A549 (cell line): ENCODE measurements at regions not wholly inside any gene's neighbourhood (a gene's known extent, or its start where the extent isn't known, plus 50 kb on each side); places are given as distances from the start of the nearest gene placed in this dataset.

Source experiments
- ATAC-seq, 2 experiments: fragments of 200-7000 bp in 1 of 2; fragments of >200 bp in 1 of 2; cut with Nextera tagmentation in 1 of 2; cut with Tn5 transposase in 1 of 2; 3 replicates each; pipeline versions ENCODE4 v1.8.0 to v1.9.1; 2018 to 2020; ENCODE audit warnings: mild to moderate bottlenecking in 1 of 2, moderate library complexity in 1 of 2
- CTCF ChIA-PET: fragments of 300-600 bp; sonication (Branson Sonifier 250); formaldehyde crosslinking; extraction: SDS; loops from one replicate; lab custom pipeline; 2021; ENCODE audit warnings: antibody characterized with exemption, inconsistent platforms; lab: Yijun Ruan, JAX
- POLR2A ChIA-PET: fragments of 350-600 bp; formaldehyde crosslinking; extraction: SDS; loops from one replicate; lab custom pipeline; 2021; ENCODE audit warnings: antibody characterized with exemption, inconsistent platforms; lab: Yijun Ruan, JAX
- DNase-seq, 2 experiments: peaks; one replicate each; pipeline versions ENCODE4 v3.0.0 to v3.0.0-alpha.2; 2011 to 2016; ENCODE audit warnings: low read depth in 1 of 2, low spot score in 1 of 2
- FAIRE-seq: peaks from 2 replicates; lab custom pipeline; 2011; peaks lifted over from hg19 to GRCh38; lab: Jason Lieb, UNC
- H3K27ac ChIP-seq, 2 experiments: fragments of >200 bp; sonication (Bioruptor Twin); formaldehyde crosslinking; 3 replicates each; pipeline ENCODE4 v1.5.1; 2016 to 2017
- H3K4me1 ChIP-seq: fragments of >200 bp; sonication (Bioruptor Twin); formaldehyde crosslinking; 3 replicates; pipeline ENCODE4 v1.6.1; 2016
- H3K4me2 ChIP-seq: fragments of >200 bp; sonication (Bioruptor Twin); formaldehyde crosslinking; 3 replicates; pipeline ENCODE4 v1.6.1; 2016
- H3K4me3 ChIP-seq: fragments of >200 bp; sonication (Bioruptor Twin); formaldehyde crosslinking; 3 replicates; pipeline ENCODE4 v1.5.1; 2016
- H3K9me3 ChIP-seq: fragments of >200 bp; sonication (Bioruptor Twin); formaldehyde crosslinking; 3 replicates; pipeline ENCODE4 v1.6.1; 2016
- BHLHE40 ChIP-seq: IDR thresholded peaks from 2 replicates; pipeline ENCODE4 v1.6.1; 2012; ENCODE audit warnings: low read depth, low read length, inconsistent platforms
- CBX2 ChIP-seq: fragments of 200-600 bp; sonication (generic); IDR thresholded peaks from 2 replicates; pipeline ENCODE4 v1.6.1; 2016; ENCODE audit warnings: low read depth, mild to moderate bottlenecking, borderline replicate concordance
- CBX8 ChIP-seq: fragments of 200-600 bp; sonication (generic); IDR thresholded peaks from 2 replicates; pipeline ENCODE4 v1.6.1; 2016
- CEBPB ChIP-seq, 2 experiments: fragments of >200 bp in 1 of 2; sonication (Bioruptor Twin) in 1 of 2; formaldehyde crosslinking in 1 of 2; IDR thresholded peaks; 2 replicates each; pipeline ENCODE4 v1.6.1; 2012 to 2016
- CHD2 ChIP-seq: fragments of 150-350 bp; IDR thresholded peaks from 2 replicates; pipeline ENCODE4 v1.6.1; 2014; ENCODE audit warnings: low read length; ENCODE audit not compliant: partially characterized antibody
- CHD4 ChIP-seq: fragments of 200-600 bp; sonication (generic); IDR thresholded peaks from 2 replicates; pipeline ENCODE4 v1.6.1; 2016; ENCODE audit warnings: antibody characterized with exemption, mild to moderate bottlenecking, borderline replicate concordance
- HDAC2 ChIP-seq: fragments of 200-600 bp; sonication (generic); IDR thresholded peaks from 2 replicates; pipeline ENCODE4 v1.6.1; 2016
- HOXA7 ChIP-seq: fragments of 250-450 bp; sonication (Bioruptor Pico); IDR thresholded peaks from 2 replicates; pipeline ENCODE4 v1.5.0; 2020; ENCODE audit warnings: mild to moderate bottlenecking, moderate library complexity
- HOXB13 ChIP-seq: fragments of 250-450 bp; sonication (Bioruptor Pico); IDR thresholded peaks from 2 replicates; pipeline ENCODE4 v1.5.0; 2020; ENCODE audit warnings: low read depth, mild to moderate bottlenecking, moderate library complexity
- HOXB5 ChIP-seq: fragments of 250-450 bp; sonication (Bioruptor Pico); IDR thresholded peaks from 2 replicates; pipeline ENCODE4 v1.5.0; 2020; ENCODE audit warnings: mild to moderate bottlenecking, moderate library complexity
- MYC ChIP-seq: IDR thresholded peaks from 2 replicates; pipeline ENCODE4 v1.6.1; 2012; ENCODE audit warnings: mild to moderate bottlenecking, inconsistent platforms, low read length, improper control_type of control experiment, borderline replicate concordance
- POLR2A ChIP-seq: IDR thresholded peaks from 2 replicates; pipeline ENCODE4 v1.6.1; 2012; ENCODE audit warnings: mild to moderate bottlenecking, low read length
- POLR2AphosphoS2 ChIP-seq: conservative IDR thresholded peaks from 2 replicates; pipeline ENCODE4 v1.6.1; 2012; ENCODE audit warnings: low read length, improper control_type of control experiment, inconsistent platforms
- RFX5 ChIP-seq: fragments of 450-650 bp; IDR thresholded peaks from 2 replicates; pipeline ENCODE4 v1.7.1; 2014; ENCODE audit warnings: antibody characterized with exemption, mild to moderate bottlenecking, moderate library complexity
- RNF2 ChIP-seq: fragments of 200-600 bp; sonication (generic); IDR thresholded peaks from 2 replicates; pipeline ENCODE4 v1.6.1; 2016; ENCODE audit warnings: low read depth, mild to moderate bottlenecking, antibody characterized with exemption, moderate library complexity, borderline replicate concordance
- SREBF2 ChIP-seq: fragments of 450-650 bp; IDR thresholded peaks from 2 replicates; pipeline ENCODE4 v1.6.1; 2014; ENCODE audit warnings: mild to moderate bottlenecking, moderate library complexity
- TFCP2L1 ChIP-seq: fragments of 250-450 bp; sonication (Bioruptor Pico); IDR thresholded peaks from 2 replicates; pipeline ENCODE4 v1.5.0; 2021; ENCODE audit warnings: mild to moderate bottlenecking
- ZC3H11A ChIP-seq: fragments of 450-650 bp; IDR thresholded peaks from 2 replicates; pipeline ENCODE4 v1.6.1; 2014; ENCODE audit warnings: antibody characterized with exemption, mild to moderate bottlenecking
- ZSCAN20 ChIP-seq: fragments of 250-450 bp; sonication (Bioruptor Pico); IDR thresholded peaks from 2 replicates; pipeline ENCODE4 v1.8.0; 2022; ENCODE audit warnings: mild to moderate bottlenecking, moderate library complexity
- WGBS: methylation state at CpG from one replicate; pipeline ENCODE4 v1.1.6; 2017; ENCODE audit errors: missing lambda C conversion rate; 5-methylcytosine and 5-hydroxymethylcytosine counted together
- TF ChIP-seq, protein P1 (sequence below): IDR thresholded peaks from 2 replicates; pipeline ENCODE4 v1.6.1; 2012; ENCODE audit warnings: low read depth, borderline replicate concordance
- TF ChIP-seq, protein P2 (sequence below): IDR thresholded peaks from 2 replicates; pipeline ENCODE4 v1.6.1; 2012
- TF ChIP-seq, protein P3 (sequence below): fragments of 250-450 bp; sonication (Bioruptor Pico); IDR thresholded peaks from 2 replicates; pipeline ENCODE4 v1.5.0; 2021; ENCODE audit warnings: mild to moderate bottlenecking, moderate library complexity, borderline replicate concordance
- TF ChIP-seq, protein P4 (sequence below): fragments of 200-600 bp; sonication (generic); IDR thresholded peaks from 2 replicates; pipeline ENCODE4 v1.6.1; 2016; ENCODE audit warnings: antibody characterized with exemption, mild to moderate bottlenecking, moderate library complexity
- TF ChIP-seq, protein P5 (sequence below): fragments of >200 bp; sonication (Bioruptor Twin); formaldehyde crosslinking; IDR thresholded peaks from 3 replicates; pipeline ENCODE4 v1.5.1; 2016

DNA sequence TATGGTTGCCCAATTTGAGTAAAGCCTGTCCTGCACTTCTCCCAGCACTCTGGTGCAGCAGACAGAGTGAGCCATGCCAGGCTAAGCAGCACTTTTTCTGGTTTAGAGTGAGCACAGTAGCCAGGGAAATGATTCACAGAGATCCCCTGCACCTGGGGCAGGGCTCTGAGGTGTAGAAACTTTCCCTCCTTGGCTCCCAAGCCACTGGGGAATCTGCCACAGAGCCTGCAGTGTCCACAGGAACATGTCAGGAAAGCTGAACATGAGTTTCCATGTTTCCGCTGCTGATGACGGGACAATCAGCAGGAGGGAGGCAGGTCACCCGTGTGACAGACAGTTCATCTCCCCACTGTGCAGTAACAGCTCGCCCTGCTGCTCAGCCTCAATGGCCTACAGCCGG lies 429.9 kb upstream of the B3GAT1 start:
- FAIRE-seq: no peak
- Histone ChIP-seq H3K4me3 (no peak overlapping the region), H3K4me1 (no peaks in the 10 kb centered on the region), H3K27ac (no peak overlapping the region), H3K9me3 (no peaks in the 10 kb centered on the region), H3K4me2 (no peak overlapping the region)
- TF ChIP-seq RNF2 (no peak), MYC (no peak), HDAC2 (no peak), HOXA7 (CRISPR knock-in tag) (no peak), BHLHE40 (no peak), HOXB5 (CRISPR knock-in tag) (no peak), CBX8 (no peak), CHD2 (no peak), RFX5 (no peak), SREBF2 (no peak), POLR2A (no peak), HOXB13 (CRISPR knock-in tag) (no peak), POLR2AphosphoS2 (no peak)
- TF ChIP-seq, protein P1, sequence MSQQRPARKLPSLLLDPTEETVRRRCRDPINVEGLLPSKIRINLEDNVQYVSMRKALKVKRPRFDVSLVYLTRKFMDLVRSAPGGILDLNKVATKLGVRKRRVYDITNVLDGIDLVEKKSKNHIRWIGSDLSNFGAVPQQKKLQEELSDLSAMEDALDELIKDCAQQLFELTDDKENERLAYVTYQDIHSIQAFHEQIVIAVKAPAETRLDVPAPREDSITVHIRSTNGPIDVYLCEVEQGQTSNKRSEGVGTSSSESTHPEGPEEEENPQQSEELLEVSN: no peak
- TF ChIP-seq, protein P2, sequence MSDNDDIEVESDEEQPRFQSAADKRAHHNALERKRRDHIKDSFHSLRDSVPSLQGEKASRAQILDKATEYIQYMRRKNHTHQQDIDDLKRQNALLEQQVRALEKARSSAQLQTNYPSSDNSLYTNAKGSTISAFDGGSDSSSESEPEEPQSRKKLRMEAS: no peak
- TF ChIP-seq, protein P3, sequence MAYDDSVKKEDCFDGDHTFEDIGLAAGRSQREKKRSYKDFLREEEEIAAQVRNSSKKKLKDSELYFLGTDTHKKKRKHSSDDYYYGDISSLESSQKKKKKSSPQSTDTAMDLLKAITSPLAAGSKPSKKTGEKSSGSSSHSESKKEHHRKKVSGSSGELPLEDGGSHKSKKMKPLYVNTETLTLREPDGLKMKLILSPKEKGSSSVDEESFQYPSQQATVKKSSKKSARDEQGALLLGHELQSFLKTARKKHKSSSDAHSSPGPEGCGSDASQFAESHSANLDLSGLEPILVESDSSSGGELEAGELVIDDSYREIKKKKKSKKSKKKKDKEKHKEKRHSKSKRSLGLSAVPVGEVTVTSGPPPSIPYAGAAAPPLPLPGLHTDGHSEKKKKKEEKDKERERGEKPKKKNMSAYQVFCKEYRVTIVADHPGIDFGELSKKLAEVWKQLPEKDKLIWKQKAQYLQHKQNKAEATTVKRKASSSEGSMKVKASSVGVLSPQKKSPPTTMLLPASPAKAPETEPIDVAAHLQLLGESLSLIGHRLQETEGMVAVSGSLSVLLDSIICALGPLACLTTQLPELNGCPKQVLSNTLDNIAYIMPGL: no peak
- TF ChIP-seq, protein P4, sequence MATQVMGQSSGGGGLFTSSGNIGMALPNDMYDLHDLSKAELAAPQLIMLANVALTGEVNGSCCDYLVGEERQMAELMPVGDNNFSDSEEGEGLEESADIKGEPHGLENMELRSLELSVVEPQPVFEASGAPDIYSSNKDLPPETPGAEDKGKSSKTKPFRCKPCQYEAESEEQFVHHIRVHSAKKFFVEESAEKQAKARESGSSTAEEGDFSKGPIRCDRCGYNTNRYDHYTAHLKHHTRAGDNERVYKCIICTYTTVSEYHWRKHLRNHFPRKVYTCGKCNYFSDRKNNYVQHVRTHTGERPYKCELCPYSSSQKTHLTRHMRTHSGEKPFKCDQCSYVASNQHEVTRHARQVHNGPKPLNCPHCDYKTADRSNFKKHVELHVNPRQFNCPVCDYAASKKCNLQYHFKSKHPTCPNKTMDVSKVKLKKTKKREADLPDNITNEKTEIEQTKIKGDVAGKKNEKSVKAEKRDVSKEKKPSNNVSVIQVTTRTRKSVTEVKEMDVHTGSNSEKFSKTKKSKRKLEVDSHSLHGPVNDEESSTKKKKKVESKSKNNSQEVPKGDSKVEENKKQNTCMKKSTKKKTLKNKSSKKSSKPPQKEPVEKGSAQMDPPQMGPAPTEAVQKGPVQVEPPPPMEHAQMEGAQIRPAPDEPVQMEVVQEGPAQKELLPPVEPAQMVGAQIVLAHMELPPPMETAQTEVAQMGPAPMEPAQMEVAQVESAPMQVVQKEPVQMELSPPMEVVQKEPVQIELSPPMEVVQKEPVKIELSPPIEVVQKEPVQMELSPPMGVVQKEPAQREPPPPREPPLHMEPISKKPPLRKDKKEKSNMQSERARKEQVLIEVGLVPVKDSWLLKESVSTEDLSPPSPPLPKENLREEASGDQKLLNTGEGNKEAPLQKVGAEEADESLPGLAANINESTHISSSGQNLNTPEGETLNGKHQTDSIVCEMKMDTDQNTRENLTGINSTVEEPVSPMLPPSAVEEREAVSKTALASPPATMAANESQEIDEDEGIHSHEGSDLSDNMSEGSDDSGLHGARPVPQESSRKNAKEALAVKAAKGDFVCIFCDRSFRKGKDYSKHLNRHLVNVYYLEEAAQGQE: no peak
- ATAC-seq: no peak
- CTCF ChIA-PET: no interaction called here
- no peak for DNase-seq
- 0% methylated on average over 1 of the region's 5 CpGs for WGBS
- POLR2A ChIA-PET: no interaction called here

DNA sequence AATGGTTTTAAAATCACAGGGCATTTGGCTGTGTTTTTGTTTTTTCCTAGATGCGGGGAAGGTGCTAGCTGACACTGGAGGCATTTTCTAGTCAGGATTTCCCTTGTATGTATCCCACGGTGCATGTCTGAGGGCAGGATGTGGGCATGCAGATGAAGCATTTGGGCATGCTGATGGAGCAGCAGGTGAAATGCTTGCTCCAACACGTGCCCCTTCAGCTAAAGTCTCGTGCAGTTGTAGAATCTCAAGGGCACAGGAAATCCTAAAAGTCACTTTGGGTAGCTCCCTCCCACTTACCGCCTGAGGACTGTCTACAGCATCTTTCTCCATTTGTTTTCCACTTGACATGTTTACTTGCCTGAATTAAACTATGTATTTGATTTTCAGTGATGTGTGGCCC lies 429.4 kb upstream of the B3GAT1 start:
- DNase-seq (no peak), FAIRE-seq (no peak), ATAC-seq (no peak)
- H3K27ac ChIP-seq: no peak overlapping the region
- no peak overlapping the region for H3K4me2 ChIP-seq
- CTCF ChIA-PET: no interaction called here
- POLR2A ChIA-PET: no interaction called here
- no peaks in the 10 kb centered on the region for H3K4me1 ChIP-seq
- H3K4me3 ChIP-seq: no peak overlapping the region
- 5% methylated on average over 5 of the region's 5 CpGs for WGBS
- no peaks in the 10 kb centered on the region for H3K9me3 ChIP-seq
- no peak for TF ChIP-seq CBX2
- no peak for TF ChIP-seq ZC3H11A
- TF ChIP-seq, protein P4: no peak
- TF ChIP-seq, protein P3: no peak
- TF ChIP-seq TFCP2L1: no peak
- no peak for TF ChIP-seq ZSCAN20 (CRISPR knock-in tag)
- no peak for TF ChIP-seq MYC
- TF ChIP-seq, protein P5, sequence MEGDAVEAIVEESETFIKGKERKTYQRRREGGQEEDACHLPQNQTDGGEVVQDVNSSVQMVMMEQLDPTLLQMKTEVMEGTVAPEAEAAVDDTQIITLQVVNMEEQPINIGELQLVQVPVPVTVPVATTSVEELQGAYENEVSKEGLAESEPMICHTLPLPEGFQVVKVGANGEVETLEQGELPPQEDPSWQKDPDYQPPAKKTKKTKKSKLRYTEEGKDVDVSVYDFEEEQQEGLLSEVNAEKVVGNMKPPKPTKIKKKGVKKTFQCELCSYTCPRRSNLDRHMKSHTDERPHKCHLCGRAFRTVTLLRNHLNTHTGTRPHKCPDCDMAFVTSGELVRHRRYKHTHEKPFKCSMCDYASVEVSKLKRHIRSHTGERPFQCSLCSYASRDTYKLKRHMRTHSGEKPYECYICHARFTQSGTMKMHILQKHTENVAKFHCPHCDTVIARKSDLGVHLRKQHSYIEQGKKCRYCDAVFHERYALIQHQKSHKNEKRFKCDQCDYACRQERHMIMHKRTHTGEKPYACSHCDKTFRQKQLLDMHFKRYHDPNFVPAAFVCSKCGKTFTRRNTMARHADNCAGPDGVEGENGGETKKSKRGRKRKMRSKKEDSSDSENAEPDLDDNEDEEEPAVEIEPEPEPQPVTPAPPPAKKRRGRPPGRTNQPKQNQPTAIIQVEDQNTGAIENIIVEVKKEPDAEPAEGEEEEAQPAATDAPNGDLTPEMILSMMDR: no peak
- no peak for TF ChIP-seq CHD4
- TF ChIP-seq SREBF2: no peak
- no peak for TF ChIP-seq CEBPB (IDR thresholded peaks at IDR 0.05)
